GM12892 (cell line): ENCODE measurements at regions not wholly inside any gene's neighbourhood (a gene's known extent, or its start where the extent isn't known, plus 50 kb on each side); places are given as distances from the start of the nearest gene placed in this dataset.

Experiments
- POLR2A ChIP-seq: IDR thresholded peaks from 2 replicates; pipeline ENCODE4 v1.6.1; 2011; ENCODE audit warnings: low read depth, low read length, control low read depth
- POLR2AphosphoS5 ChIP-seq: IDR thresholded peaks from 2 replicates; pipeline ENCODE4 v1.6.1; 2011; ENCODE audit warnings: low read depth, low read length, control low read depth
- TAF1 ChIP-seq: IDR thresholded peaks from 2 replicates; pipeline ENCODE4 v1.6.1; 2011; ENCODE audit warnings: low read depth, mild to moderate bottlenecking, control low read depth, low read length, borderline replicate concordance

- TF ChIP-seq TAF1 (no peak), POLR2AphosphoS5 (no peak), POLR2A (no peak)
These were observed 175.6 kb downstream of the SIPA1L2 start for GRCh38 chr1:232454227-232454886.
